Vagina (tissue), 2 donors: ENCODE measurements at regions not wholly inside any gene's neighbourhood (a gene's known extent, or its start where the extent isn't known, plus 50 kb on each side); places are given as distances from the start of the nearest gene placed in this dataset.
"Not testable (repeated sequence)": the region's sequence is repeated elsewhere in the genome, so short reads cannot be mapped to it uniquely, and the experiment has no call there.

Experiments used
- DNase-seq, 2 donors: peaks; one replicate each; pipeline ENCODE4 v3.0.0-alpha.2; 2017; ENCODE audit errors: extremely low spot score in 2 of 2
- H3K27ac ChIP-seq: fragments of 200-600 bp; sonication (generic); one replicate; pipeline ENCODE4 v1.5.1; 2019
- H3K27me3 ChIP-seq: fragments of 200-600 bp; sonication (generic); one replicate; pipeline ENCODE4 v1.5.1; 2019
- H3K36me3 ChIP-seq, 2 donors: fragments of 200-600 bp; sonication (generic); one replicate each; pipeline ENCODE4 v1.5.1; 2017 to 2019
- H3K4me1 ChIP-seq: fragments of 200-600 bp; sonication (generic); one replicate; pipeline ENCODE4 v1.5.1; 2019
- H3K4me3 ChIP-seq, 2 donors: fragments of 200-600 bp; sonication (generic); 1 replicate in 1 of 2; 2 replicates in 1 of 2; pipeline ENCODE4 v1.5.1; 2016 to 2019
- H3K9me3 ChIP-seq: fragments of 200-600 bp; sonication (generic); one replicate; pipeline ENCODE4 v1.5.1; 2019
- CTCF ChIP-seq, 3 experiments: fragments of 450-650 bp in 2 of 3; fragments of 200-600 bp in 1 of 3; sonication (generic) in 1 of 3; IDR thresholded peaks; one replicate each; pipeline ENCODE4 v1.5.1; 2017 to 2019; ENCODE audit warnings: antibody characterized with exemption in 3 of 3, mild to moderate bottlenecking in 2 of 3, moderate library complexity in 2 of 3
- POLR2A ChIP-seq, 2 donors: fragments of 450-650 bp; IDR thresholded peaks; one replicate each; pipeline ENCODE4 v1.6.1; 2017; ENCODE audit warnings: antibody characterized with exemption in 2 of 2, mild to moderate bottlenecking in 2 of 2, moderate library complexity in 2 of 2
- POLR2AphosphoS5 ChIP-seq, 2 donors: sonication (generic); formaldehyde crosslinking; IDR thresholded peaks; one replicate each; pipeline ENCODE4 v1.9.0; 2017; ENCODE audit warnings: antibody characterized with exemption in 2 of 2, mild to moderate bottlenecking in 2 of 2, low read depth in 1 of 2; ENCODE audit not compliant: insufficient read depth in 1 of 2
- intact Hi-C: fragments of 100-400 bp; cut with DNase I; formaldehyde crosslinking; loops from one replicate; pipeline ENCODE4 v1.15.1; 2023

- DNase-seq: no peak
- Histone ChIP-seq H3K4me1 (no peaks in the 10 kb centered on the region), H3K27me3 (no peaks in the 10 kb centered on the region), H3K36me3 (no peaks in the 10 kb centered on the region), H3K4me3 (no peak overlapping the region), H3K9me3 (no peaks in the 10 kb centered on the region), H3K27ac (no peak overlapping the region)
- intact Hi-C loops: no loop called here
- TF ChIP-seq POLR2AphosphoS5 (IDR thresholded peaks at IDR 0.05; ENCODE audit: insufficient read depth in 1 of 2, low read depth in 1 of 2) (no peak), POLR2A (IDR thresholded peaks at IDR 0.05) (no peak), CTCF (IDR thresholded peaks at IDR 0.05) (no peak)
These were observed 1279.5 kb downstream of the CDH12 start for GRCh38 chr5:21573416-21574314.

- H3K4me1 ChIP-seq, H3K36me3 ChIP-seq, H3K4me3 ChIP-seq, DNase-seq, H3K27ac ChIP-seq, H3K27me3 ChIP-seq, intact Hi-C loops, H3K9me3 ChIP-seq: not testable (repeated sequence)
These were observed 1281.9 kb downstream of the CDH12 start for GRCh38 chr5:21571196-21571595.

DNA sequence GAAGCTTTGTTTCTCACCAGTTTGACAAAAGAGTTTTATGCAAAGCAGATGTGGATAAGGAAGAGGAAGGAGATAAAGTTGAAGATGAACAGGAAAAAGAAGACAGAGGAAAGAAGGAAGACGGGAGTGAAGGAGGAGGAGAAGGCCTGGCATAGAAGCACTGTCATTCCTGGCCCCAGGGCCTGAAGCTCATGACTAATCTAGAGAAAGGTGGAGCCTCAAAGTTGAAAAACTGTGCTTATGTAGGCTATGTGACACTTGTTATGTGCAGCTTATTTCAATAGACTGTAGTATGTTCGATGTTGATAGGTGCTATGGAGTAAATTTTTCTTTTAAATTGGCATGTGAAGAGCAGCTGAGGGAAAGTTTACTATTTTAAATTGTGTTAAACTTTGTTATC is 1294.0 kb downstream of the CDH12 start:
- intact Hi-C loops, H3K9me3 ChIP-seq, H3K27me3 ChIP-seq, H3K4me1 ChIP-seq, H3K27ac ChIP-seq, H3K4me3 ChIP-seq, H3K36me3 ChIP-seq, DNase-seq: not testable (repeated sequence)

GRCh38 chr5:21552263-21552662 is 1300.9 kb downstream of the CDH12 start:
- H3K27me3 ChIP-seq, DNase-seq, H3K9me3 ChIP-seq, intact Hi-C loops, H3K27ac ChIP-seq, H3K36me3 ChIP-seq, H3K4me3 ChIP-seq, H3K4me1 ChIP-seq: not testable (repeated sequence)

GRCh38 chr5:21550916-21551315 is 1302.2 kb downstream of the CDH12 start:
- H3K27me3 ChIP-seq, H3K9me3 ChIP-seq, H3K4me3 ChIP-seq, intact Hi-C loops, DNase-seq, H3K27ac ChIP-seq, H3K4me1 ChIP-seq, H3K36me3 ChIP-seq: not testable (repeated sequence)

GRCh38 chr5:21547656-21548055 is 1305.5 kb downstream of the CDH12 start:
- H3K4me3 ChIP-seq, DNase-seq, H3K27ac ChIP-seq, H3K36me3 ChIP-seq, intact Hi-C loops, H3K27me3 ChIP-seq, H3K4me1 ChIP-seq, H3K9me3 ChIP-seq: not testable (repeated sequence)

- DNase-seq, intact Hi-C loops: not testable (repeated sequence)
These were observed 1318.0 kb downstream of the CDH12 start for GRCh38 chr5:21535114-21535513.

GRCh38 chr5:21521157-21521556 is 1332.0 kb downstream of the CDH12 start:
- H3K9me3 ChIP-seq, H3K4me3 ChIP-seq, H3K36me3 ChIP-seq, H3K4me1 ChIP-seq, H3K27me3 ChIP-seq, DNase-seq, H3K27ac ChIP-seq, intact Hi-C loops: not testable (repeated sequence)

More at GRCh38 chr5:21535114-21535513, 1318.0 kb downstream of the CDH12 start:
- H3K4me3 ChIP-seq, H3K9me3 ChIP-seq, H3K36me3 ChIP-seq, H3K4me1 ChIP-seq, H3K27ac ChIP-seq, H3K27me3 ChIP-seq: not testable (repeated sequence)

- H3K27me3 ChIP-seq, H3K27ac ChIP-seq, H3K4me3 ChIP-seq, intact Hi-C loops, H3K36me3 ChIP-seq, DNase-seq, H3K4me1 ChIP-seq, H3K9me3 ChIP-seq: not testable (repeated sequence)
These were observed 1356.2 kb downstream of the CDH12 start for GRCh38 chr5:21496926-21497325.

GRCh38 chr5:21496056-21496455 is 1357.1 kb downstream of the CDH12 start:
- H3K4me1 ChIP-seq, H3K27me3 ChIP-seq, H3K9me3 ChIP-seq, H3K27ac ChIP-seq, intact Hi-C loops, H3K4me3 ChIP-seq, DNase-seq, H3K36me3 ChIP-seq: not testable (repeated sequence)

GRCh38 chr5:21495235-21495634 is 1357.9 kb downstream of the CDH12 start:
- peak in 1 of 2 donors; percentile 72 for DNase-seq
- H3K27me3 ChIP-seq, H3K4me3 ChIP-seq, H3K27ac ChIP-seq, intact Hi-C loops, H3K4me1 ChIP-seq, H3K9me3 ChIP-seq, H3K36me3 ChIP-seq: not testable (repeated sequence)

GRCh38 chr5:21494033-21494432 is 1359.1 kb downstream of the CDH12 start:
- intact Hi-C loops, H3K36me3 ChIP-seq, H3K27me3 ChIP-seq: not testable (repeated sequence)

GRCh38 chr5:21491182-21491581 is 1362.0 kb downstream of the CDH12 start:
- H3K27me3 ChIP-seq, intact Hi-C loops, H3K27ac ChIP-seq, H3K4me1 ChIP-seq, H3K36me3 ChIP-seq, DNase-seq, H3K9me3 ChIP-seq, H3K4me3 ChIP-seq: not testable (repeated sequence)

More at GRCh38 chr5:21494033-21494432, 1359.1 kb downstream of the CDH12 start:
- H3K4me3 ChIP-seq, H3K27ac ChIP-seq, DNase-seq, H3K4me1 ChIP-seq, H3K9me3 ChIP-seq: not testable (repeated sequence)
